Tibial nerve (tissue), 4 donors: ENCODE measurements at regions not wholly inside any gene's neighbourhood (a gene's known extent, or its start where the extent isn't known, plus 50 kb on each side); places are given as distances from the start of the nearest gene placed in this dataset.

Experiments
- DNase-seq, 2 donors: peaks; one replicate each; pipeline ENCODE4 v3.0.0-alpha.2; 2019; ENCODE audit warnings: low spot score in 2 of 2
- H3K27ac ChIP-seq, 4 donors: fragments of 200-600 bp; sonication (generic) in 3 of 4; one replicate each; pipeline ENCODE4 v1.5.1; 2017 to 2019; ENCODE audit warnings: mild to moderate bottlenecking in 1 of 4
- H3K27me3 ChIP-seq, 2 donors: fragments of 200-600 bp; sonication (generic) in 1 of 2; one replicate each; pipeline versions ENCODE4 v1.5.1 to v1.6.0; 2017 to 2019
- H3K36me3 ChIP-seq, 3 donors: fragments of 200-600 bp; sonication (generic); one replicate each; pipeline ENCODE4 v1.5.1; 2018 to 2019
- H3K4me1 ChIP-seq, 4 donors: fragments of 200-600 bp; sonication (generic) in 3 of 4; one replicate each; pipeline ENCODE4 v1.5.1; 2017 to 2019
- H3K4me3 ChIP-seq, 4 donors: fragments of 200-600 bp; sonication (generic) in 3 of 4; one replicate each; pipeline ENCODE4 v1.5.1; 2017 to 2019; ENCODE audit warnings: mild to moderate bottlenecking in 1 of 4, moderate library complexity in 1 of 4
- H3K9me3 ChIP-seq, 4 donors: fragments of 200-600 bp; sonication (generic) in 3 of 4; one replicate each; pipeline ENCODE4 v1.5.1; 2017 to 2019
- CTCF ChIP-seq, 5 experiments: fragments of 200-600 bp in 3 of 5; fragments of 450-650 bp in 2 of 5; sonication (generic) in 3 of 5; IDR thresholded peaks; one replicate each; pipeline ENCODE4 v1.5.1; 2016 to 2019; ENCODE audit warnings: antibody characterized with exemption in 5 of 5, mild to moderate bottlenecking in 3 of 5, moderate library complexity in 2 of 5
- EP300 ChIP-seq, 2 donors: sonication (generic); formaldehyde crosslinking; IDR thresholded peaks; one replicate each; pipeline ENCODE4 v1.6.1; 2017; ENCODE audit warnings: antibody characterized with exemption in 2 of 2, mild to moderate bottlenecking in 1 of 2
- POLR2A ChIP-seq, 2 donors: fragments of 450-650 bp; IDR thresholded peaks; one replicate each; pipeline ENCODE4 v1.6.1; 2017; ENCODE audit warnings: antibody characterized with exemption in 2 of 2, mild to moderate bottlenecking in 2 of 2, moderate library complexity in 2 of 2
- WGBS, 2 donors: methylation state at CpG; one replicate each; pipeline ENCODE4 v1.1.5; 2018; 5-methylcytosine and 5-hydroxymethylcytosine counted together

- Histone ChIP-seq H3K9me3 (peaks cover 0 to 5% (median 0%) of the 10 kb centered on the region in 4 donors), H3K27me3 (no peaks in the 10 kb centered on the region), H3K36me3 (no peaks in the 10 kb centered on the region), H3K27ac (peak overlapping the region in 2 of 4 donors; percentile 49 to 53), H3K4me3 (no peak overlapping the region), H3K4me1 (peaks cover 0 to 7% (median 0%) of the 10 kb centered on the region in 4 donors)
- peak in 1 of 2 donors; percentile 10 for DNase-seq
- TF ChIP-seq EP300 (IDR thresholded peaks at IDR 0.05) = peak in 1 of 2 donors; percentile 17
- TF ChIP-seq CTCF (IDR thresholded peaks at IDR 0.05) = no peak
- TF ChIP-seq POLR2A (IDR thresholded peaks at IDR 0.05) = no peak
- WGBS, 2 donors = 49 to 60% methylated on average over 5 of the region's 5 CpGs
These were observed 385.6 kb downstream of the HLX start for GRCh38 chr1:221264848-221265247.

DNA sequence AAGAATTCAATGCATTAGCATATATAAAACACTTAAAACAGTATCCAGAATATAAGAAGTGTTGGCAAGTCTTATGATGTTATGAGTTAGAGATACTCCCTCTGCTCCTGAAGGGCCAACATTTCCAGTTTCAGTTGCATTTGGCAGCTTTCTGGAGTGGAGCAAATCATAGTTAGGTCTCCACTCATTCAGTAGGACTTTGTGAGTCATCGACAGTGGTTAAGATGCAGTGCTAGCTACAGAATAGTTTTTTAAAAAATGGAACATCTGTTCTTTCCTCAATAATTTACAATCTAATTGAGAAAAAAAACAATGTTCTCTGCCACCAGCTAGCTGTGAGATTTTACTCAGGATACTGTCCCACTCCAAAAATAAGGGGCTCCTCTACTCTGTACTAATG, 389.1 kb downstream of the HLX start:
- 57 to 74% methylated on average over 1 of the region's 1 CpG for WGBS, 2 donors
- peaks cover 0 to 7% (median 0%) of the 10 kb centered on the region in 4 donors for H3K4me1 ChIP-seq
- H3K36me3 ChIP-seq = no peaks in the 10 kb centered on the region
- H3K4me3 ChIP-seq = no peak overlapping the region
- H3K27me3 ChIP-seq = no peaks in the 10 kb centered on the region
- DNase-seq = no peak
- no peak overlapping the region for H3K27ac ChIP-seq
- no peak for TF ChIP-seq POLR2A (IDR thresholded peaks at IDR 0.05)
- no peak for TF ChIP-seq EP300 (IDR thresholded peaks at IDR 0.05)
- TF ChIP-seq CTCF (IDR thresholded peaks at IDR 0.05) = no peak
- peaks cover 0 to under 1% (median 0%) of the 10 kb centered on the region in 4 donors for H3K9me3 ChIP-seq

DNA sequence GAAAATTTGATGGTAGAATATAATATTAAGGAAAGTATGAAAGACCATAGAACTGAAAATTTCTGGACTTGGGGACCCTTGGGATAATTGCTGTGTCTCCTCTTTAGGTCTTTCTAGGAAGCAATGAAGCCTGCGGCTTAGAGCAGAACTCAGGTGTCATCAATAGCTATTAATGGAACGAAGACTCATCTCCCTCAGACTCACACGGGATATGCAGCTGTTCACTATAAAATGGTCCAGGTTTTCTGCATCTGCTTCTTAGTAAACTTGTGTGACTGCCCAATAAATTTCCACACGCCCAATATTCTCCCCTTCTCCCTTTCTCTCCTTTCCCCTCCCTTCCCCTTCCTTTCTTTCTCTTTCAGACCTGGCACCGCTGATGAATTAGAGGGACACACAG, 392.5 kb downstream of the HLX start:
- Histone ChIP-seq H3K36me3 (no peaks in the 10 kb centered on the region), H3K27me3 (no peaks in the 10 kb centered on the region), H3K4me3 (no peak overlapping the region), H3K4me1 (no peaks in the 10 kb centered on the region), H3K9me3 (no peaks in the 10 kb centered on the region), H3K27ac (no peak overlapping the region)
- DNase-seq = no peak
- TF ChIP-seq POLR2A (IDR thresholded peaks at IDR 0.05) (no peak), EP300 (IDR thresholded peaks at IDR 0.05) (no peak), CTCF (IDR thresholded peaks at IDR 0.05) (no peak)
- 86 to 94% methylated on average over 5 of the region's 5 CpGs for WGBS, 2 donors

- TF ChIP-seq POLR2A (IDR thresholded peaks at IDR 0.05) (no peak), EP300 (IDR thresholded peaks at IDR 0.05) (no peak), CTCF (IDR thresholded peaks at IDR 0.05) (no peak)
- Histone ChIP-seq H3K9me3 (no peaks in the 10 kb centered on the region), H3K4me3 (no peak overlapping the region), H3K27me3 (no peaks in the 10 kb centered on the region), H3K4me1 (no peaks in the 10 kb centered on the region), H3K27ac (no peak overlapping the region), H3K36me3 (no peaks in the 10 kb centered on the region)
- WGBS, 2 donors = 93 to 94% methylated on average over 3 of the region's 3 CpGs
- no peak for DNase-seq
These were observed 393.7 kb downstream of the HLX start for GRCh38 chr1:221272940-221273339.

- Histone ChIP-seq H3K4me3 (no peak overlapping the region), H3K27me3 (no peaks in the 10 kb centered on the region), H3K4me1 (no peaks in the 10 kb centered on the region), H3K9me3 (no peaks in the 10 kb centered on the region), H3K36me3 (no peaks in the 10 kb centered on the region), H3K27ac (no peak overlapping the region)
- no peak for DNase-seq
- TF ChIP-seq POLR2A (IDR thresholded peaks at IDR 0.05) = no peak
- TF ChIP-seq EP300 (IDR thresholded peaks at IDR 0.05) = no peak
- TF ChIP-seq CTCF (IDR thresholded peaks at IDR 0.05) = no peak
- WGBS, 2 donors = 68 to 80% methylated on average over 6 of the region's 6 CpGs
These were observed 395.1 kb downstream of the HLX start for GRCh38 chr1:221274373-221274772.
